ENCODE measurements at regions not wholly inside any gene's neighbourhood (a gene's known extent, or its start where the extent isn't known, plus 50 kb on each side); places are given as distances from the start of the nearest gene placed in this dataset.

DNA sequence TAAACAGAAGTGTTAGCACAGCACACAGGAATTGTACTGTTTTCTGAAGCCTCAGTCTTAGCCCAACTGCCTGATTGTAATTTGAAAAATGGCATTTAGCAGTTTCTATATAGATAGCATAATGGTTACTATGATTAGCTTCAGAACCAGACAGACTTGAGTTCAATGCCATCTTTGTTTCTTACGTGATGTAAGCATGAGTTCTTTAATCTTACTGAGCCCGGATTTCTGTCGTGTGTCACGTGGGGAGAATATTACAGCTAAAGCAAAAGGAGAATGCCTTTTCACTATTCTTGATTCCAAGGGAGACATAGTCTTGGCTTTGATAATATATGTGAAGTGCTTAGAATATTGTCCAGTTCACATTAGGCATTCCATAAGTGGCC is 407.3 kb downstream of the STIM2 start:
- TF ChIP-seq, protein P1, sequence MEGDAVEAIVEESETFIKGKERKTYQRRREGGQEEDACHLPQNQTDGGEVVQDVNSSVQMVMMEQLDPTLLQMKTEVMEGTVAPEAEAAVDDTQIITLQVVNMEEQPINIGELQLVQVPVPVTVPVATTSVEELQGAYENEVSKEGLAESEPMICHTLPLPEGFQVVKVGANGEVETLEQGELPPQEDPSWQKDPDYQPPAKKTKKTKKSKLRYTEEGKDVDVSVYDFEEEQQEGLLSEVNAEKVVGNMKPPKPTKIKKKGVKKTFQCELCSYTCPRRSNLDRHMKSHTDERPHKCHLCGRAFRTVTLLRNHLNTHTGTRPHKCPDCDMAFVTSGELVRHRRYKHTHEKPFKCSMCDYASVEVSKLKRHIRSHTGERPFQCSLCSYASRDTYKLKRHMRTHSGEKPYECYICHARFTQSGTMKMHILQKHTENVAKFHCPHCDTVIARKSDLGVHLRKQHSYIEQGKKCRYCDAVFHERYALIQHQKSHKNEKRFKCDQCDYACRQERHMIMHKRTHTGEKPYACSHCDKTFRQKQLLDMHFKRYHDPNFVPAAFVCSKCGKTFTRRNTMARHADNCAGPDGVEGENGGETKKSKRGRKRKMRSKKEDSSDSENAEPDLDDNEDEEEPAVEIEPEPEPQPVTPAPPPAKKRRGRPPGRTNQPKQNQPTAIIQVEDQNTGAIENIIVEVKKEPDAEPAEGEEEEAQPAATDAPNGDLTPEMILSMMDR (IDR thresholded peaks at IDR 0.05): no peak
- no peak for TF ChIP-seq POLR2A (IDR thresholded peaks at IDR 0.05)
